GM12878 (cell line): ENCODE measurements at regions not wholly inside any gene's neighbourhood (a gene's known extent, or its start where the extent isn't known, plus 50 kb on each side); places are given as distances from the start of the nearest gene placed in this dataset.

Source experiments
- ASH2L ChIP-seq: fragments of 300-600, 200-600 bp; sonication (generic); IDR thresholded peaks from 2 replicates; pipeline ENCODE4 v1.6.1; 2017; ENCODE audit warnings: low read depth, mild to moderate bottlenecking, borderline replicate concordance
- CTCF ChIP-seq, 3 experiments: IDR thresholded peaks in 2 of 3; conservative IDR thresholded peaks in 1 of 3; 2 replicates each; pipeline ENCODE4 v1.5.1; 2011; ENCODE audit warnings: low read depth in 3 of 3, low read length in 3 of 3, mild to moderate bottlenecking in 3 of 3, control low read depth in 2 of 3, moderate library complexity in 2 of 3, inconsistent platforms in 1 of 3, mixed read lengths in 1 of 3; ENCODE audit not compliant: control insufficient read depth in 2 of 3, insufficient read depth in 1 of 3; ENCODE audit errors: extremely low read depth in 1 of 3
- GABPA ChIP-seq: IDR thresholded peaks from 2 replicates; pipeline ENCODE4 v1.6.1; 2014; ENCODE audit warnings: antibody characterized with exemption, low read depth, mild to moderate bottlenecking, inconsistent platforms
- NR2C2 ChIP-seq: IDR thresholded peaks from 2 replicates; pipeline ENCODE4 v1.6.1; 2011; ENCODE audit warnings: borderline replicate concordance, low read depth; ENCODE audit not compliant: control insufficient read depth, insufficient read length
- POLR2A ChIP-seq: IDR thresholded peaks from 2 replicates; pipeline ENCODE4 v1.6.1; 2011; ENCODE audit warnings: low read depth, mild to moderate bottlenecking, low read length
- REST ChIP-seq: IDR thresholded peaks from 2 replicates; pipeline ENCODE4 v1.6.1; 2012; ENCODE audit warnings: mild to moderate bottlenecking, low read depth, low read length

- TF ChIP-seq ASH2L (no peak), CTCF (IDR thresholded peaks at IDR 0.05 in 2 of 3, conservative IDR thresholded peaks at IDR 0.05 in 1 of 3; ENCODE audit: control insufficient read depth in 2 of 3, extremely low read depth in 1 of 3, insufficient read depth in 1 of 3, low read depth in 3 of 3, low read length in 3 of 3) (no peak), GABPA (no peak), REST (no peak), POLR2A (no peak), NR2C2 (no peak)
Measured at GRCh38 chr3:127408684-127409420, 121.0 kb upstream of the PRR20G start.
